22Rv1 (cell line): ENCODE measurements at regions not wholly inside any gene's neighbourhood (a gene's known extent, or its start where the extent isn't known, plus 50 kb on each side); places are given as distances from the start of the nearest gene placed in this dataset.

Experiments
- ZFX ChIP-seq: fragments of 450-650 bp; IDR thresholded peaks from 2 replicates; pipeline ENCODE4 v1.6.1; 2017; ENCODE audit warnings: antibody characterized with exemption, borderline replicate concordance
- TF ChIP-seq, protein P1 (sequence below): fragments of 450-650 bp; IDR thresholded peaks from 2 replicates; pipeline ENCODE4 v1.5.1; 2017; ENCODE audit warnings: mild to moderate bottlenecking

- TF ChIP-seq, protein P1, sequence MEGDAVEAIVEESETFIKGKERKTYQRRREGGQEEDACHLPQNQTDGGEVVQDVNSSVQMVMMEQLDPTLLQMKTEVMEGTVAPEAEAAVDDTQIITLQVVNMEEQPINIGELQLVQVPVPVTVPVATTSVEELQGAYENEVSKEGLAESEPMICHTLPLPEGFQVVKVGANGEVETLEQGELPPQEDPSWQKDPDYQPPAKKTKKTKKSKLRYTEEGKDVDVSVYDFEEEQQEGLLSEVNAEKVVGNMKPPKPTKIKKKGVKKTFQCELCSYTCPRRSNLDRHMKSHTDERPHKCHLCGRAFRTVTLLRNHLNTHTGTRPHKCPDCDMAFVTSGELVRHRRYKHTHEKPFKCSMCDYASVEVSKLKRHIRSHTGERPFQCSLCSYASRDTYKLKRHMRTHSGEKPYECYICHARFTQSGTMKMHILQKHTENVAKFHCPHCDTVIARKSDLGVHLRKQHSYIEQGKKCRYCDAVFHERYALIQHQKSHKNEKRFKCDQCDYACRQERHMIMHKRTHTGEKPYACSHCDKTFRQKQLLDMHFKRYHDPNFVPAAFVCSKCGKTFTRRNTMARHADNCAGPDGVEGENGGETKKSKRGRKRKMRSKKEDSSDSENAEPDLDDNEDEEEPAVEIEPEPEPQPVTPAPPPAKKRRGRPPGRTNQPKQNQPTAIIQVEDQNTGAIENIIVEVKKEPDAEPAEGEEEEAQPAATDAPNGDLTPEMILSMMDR, result no peak
- no peak for TF ChIP-seq ZFX
These were observed 89.4 kb upstream of the MAPRE2 start for GRCh38 chr18:34951625-34952379.
